ENCODE measurements at regions not wholly inside any gene's neighbourhood (a gene's known extent, or its start where the extent isn't known, plus 50 kb on each side); places are given as distances from the start of the nearest gene placed in this dataset.

DNA sequence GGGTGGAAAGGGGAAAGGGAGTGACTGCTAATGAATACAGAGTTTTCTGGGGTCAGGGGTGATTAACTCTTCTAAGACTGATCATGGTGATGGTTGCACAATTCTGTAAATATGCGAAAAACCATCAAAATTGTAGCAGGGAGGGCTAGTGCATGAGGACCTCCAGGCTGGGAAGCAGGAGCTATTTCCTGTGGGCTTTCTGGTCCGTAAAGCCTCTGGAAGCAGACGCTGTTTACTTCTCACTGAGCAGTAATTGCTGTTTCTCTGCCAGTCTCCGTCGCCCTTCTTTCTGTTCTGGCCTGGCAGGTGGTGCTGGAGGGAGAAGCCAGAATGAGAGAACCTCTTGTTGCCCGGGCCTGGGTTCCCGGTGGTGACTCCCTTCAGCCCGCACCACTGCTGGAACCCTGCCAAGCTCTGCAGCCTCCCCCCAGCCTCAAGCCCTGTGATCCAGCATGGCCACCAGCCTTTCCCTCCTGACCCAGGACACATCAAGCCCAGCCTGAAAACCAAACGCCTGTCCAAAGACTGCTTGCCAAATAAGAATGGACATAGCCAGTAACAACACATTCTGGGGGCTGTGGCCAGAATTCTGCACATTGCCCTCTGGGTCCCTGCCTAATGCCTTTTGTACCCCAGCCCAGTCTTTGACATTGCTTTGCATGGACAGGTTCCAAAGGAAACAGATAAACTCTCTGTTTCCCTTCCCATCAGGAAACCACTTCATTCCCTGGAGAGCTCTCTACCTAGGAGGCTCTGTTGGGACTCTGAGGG, 201.0 kb upstream of the NAV2 start:
- H3K9me3 ChIP-seq = no peaks in the 10 kb centered on the region
- peaks cover 0 to 3% (median 0%) of the 10 kb centered on the region in 3 donors for H3K27me3 ChIP-seq
- no peak overlapping the region for H3K4me3 ChIP-seq
- peak; percentile 71 for DNase-seq
- TF ChIP-seq CTCF (IDR thresholded peaks at IDR 0.05) (no peak), EP300 (IDR thresholded peaks at IDR 0.05) (no peak), POLR2A (IDR thresholded peaks at IDR 0.05) (no peak), POLR2AphosphoS5 (IDR thresholded peaks at IDR 0.05) (no peak)
- intact Hi-C loops (cut with DNase I) = no loop called here
- no peak overlapping the region for H3K27ac ChIP-seq
- no peaks in the 10 kb centered on the region for H3K36me3 ChIP-seq
- WGBS, 2 donors = 52 to 67% methylated on average over 9 of the region's 9 CpGs
- no peaks in the 10 kb centered on the region for H3K4me1 ChIP-seq

DNA sequence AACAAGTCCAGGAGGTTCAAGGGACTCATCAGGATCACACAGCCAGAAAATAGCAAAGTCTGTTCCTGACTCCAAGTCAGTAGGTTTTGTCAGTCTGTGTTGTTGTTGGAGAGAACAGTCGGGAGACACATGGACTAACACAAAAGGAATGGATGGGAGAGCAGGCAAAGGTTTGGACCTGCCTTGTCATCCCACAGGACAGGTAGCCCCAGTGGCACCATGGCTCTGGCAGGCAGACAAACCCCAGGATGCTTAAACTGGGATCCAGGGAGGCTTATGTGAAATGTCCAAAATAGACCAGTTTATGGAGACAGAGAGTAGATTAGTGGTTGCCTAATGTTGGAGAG, 201.6 kb upstream of the NAV2 start:
- H3K27ac ChIP-seq = no peak overlapping the region
- H3K27me3 ChIP-seq = peaks cover 0 to 3% (median 0%) of the 10 kb centered on the region in 3 donors
- no peak overlapping the region for H3K4me3 ChIP-seq
- H3K36me3 ChIP-seq = no peaks in the 10 kb centered on the region
- H3K4me1 ChIP-seq = no peaks in the 10 kb centered on the region
- WGBS, 2 donors = 74 to 79% methylated on average over 1 of the region's 1 CpG
- no peak for DNase-seq
- no peaks in the 10 kb centered on the region for H3K9me3 ChIP-seq
- intact Hi-C loops (cut with DNase I) = no loop called here
- TF ChIP-seq CTCF (IDR thresholded peaks at IDR 0.05) = no peak
- no peak for TF ChIP-seq POLR2A (IDR thresholded peaks at IDR 0.05)
- no peak for TF ChIP-seq EP300 (IDR thresholded peaks at IDR 0.05)
- TF ChIP-seq POLR2AphosphoS5 (IDR thresholded peaks at IDR 0.05) = no peak

DNA sequence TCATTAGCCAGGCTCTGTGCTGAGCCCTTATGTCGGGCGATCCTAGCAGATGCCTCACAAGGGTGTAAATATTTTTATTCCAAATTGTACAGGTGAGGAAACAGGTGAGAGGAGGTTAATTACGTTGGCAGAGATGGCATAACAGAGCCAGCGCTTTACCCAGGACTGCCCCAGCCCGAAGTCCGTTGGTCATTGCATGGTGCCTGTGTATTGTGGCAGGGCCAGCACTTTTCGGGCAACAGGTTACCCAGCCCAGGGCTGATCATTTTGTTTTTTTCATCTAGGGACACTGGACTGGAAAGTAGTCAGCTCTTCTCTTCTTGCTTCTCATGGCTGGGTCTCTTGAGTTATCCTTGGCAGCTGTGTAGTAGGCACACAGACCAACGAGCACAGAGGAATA, 202.2 kb upstream of the NAV2 start:
- H3K36me3 ChIP-seq = no peaks in the 10 kb centered on the region
- no peak overlapping the region for H3K27ac ChIP-seq
- no peaks in the 10 kb centered on the region for H3K4me1 ChIP-seq
- TF ChIP-seq CTCF (IDR thresholded peaks at IDR 0.05) (no peak), POLR2A (IDR thresholded peaks at IDR 0.05) (no peak), POLR2AphosphoS5 (IDR thresholded peaks at IDR 0.05) (no peak), EP300 (IDR thresholded peaks at IDR 0.05) (no peak)
- intact Hi-C loops (cut with DNase I) = no loop called here
- peaks cover 0 to 3% (median 0%) of the 10 kb centered on the region in 3 donors for H3K27me3 ChIP-seq
- no peak overlapping the region for H3K4me3 ChIP-seq
- 41 to 72% methylated on average over 8 of the region's 8 CpGs for WGBS, 2 donors
- no peak for DNase-seq
- no peaks in the 10 kb centered on the region for H3K9me3 ChIP-seq

DNA sequence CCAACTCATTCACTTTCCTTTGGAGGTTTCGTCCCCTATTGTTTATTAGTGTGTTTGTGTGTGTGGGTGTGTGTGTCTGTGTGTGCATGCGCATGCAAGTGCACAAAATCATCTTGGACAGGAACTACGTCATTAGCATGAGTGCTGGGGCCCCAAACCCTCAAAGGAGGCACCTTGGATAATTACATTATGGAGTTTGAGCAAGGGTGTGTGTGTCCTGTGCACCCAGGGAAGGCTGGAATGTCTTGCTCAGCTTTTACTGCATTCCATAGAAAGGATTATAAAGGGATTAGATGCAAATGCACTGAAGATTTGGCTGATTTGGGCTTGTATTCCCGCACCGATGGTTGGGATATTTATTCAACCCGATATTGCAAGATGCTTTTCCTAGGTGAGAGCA, 203.4 kb upstream of the NAV2 start:
- peaks cover 0 to 3% (median 0%) of the 10 kb centered on the region in 3 donors for H3K27me3 ChIP-seq
- TF ChIP-seq EP300 (IDR thresholded peaks at IDR 0.05) = no peak
- no peak for TF ChIP-seq POLR2A (IDR thresholded peaks at IDR 0.05)
- no peak for TF ChIP-seq POLR2AphosphoS5 (IDR thresholded peaks at IDR 0.05)
- intact Hi-C loops (cut with DNase I) = no loop called here
- no peak overlapping the region for H3K4me3 ChIP-seq
- no peaks in the 10 kb centered on the region for H3K9me3 ChIP-seq
- H3K27ac ChIP-seq = no peak overlapping the region
- 63 to 87% methylated on average over 6 of the region's 6 CpGs for WGBS, 2 donors
- no peaks in the 10 kb centered on the region for H3K36me3 ChIP-seq
- no peaks in the 10 kb centered on the region for H3K4me1 ChIP-seq
- no peak for DNase-seq

- no peak for DNase-seq
- WGBS, 2 donors = 69 to 77% methylated on average over 2 of the region's 2 CpGs
- TF ChIP-seq CTCF (IDR thresholded peaks at IDR 0.05) = no peak
- no peak for TF ChIP-seq POLR2AphosphoS5 (IDR thresholded peaks at IDR 0.05)
- no peak for TF ChIP-seq EP300 (IDR thresholded peaks at IDR 0.05)
- no peak for TF ChIP-seq POLR2A (IDR thresholded peaks at IDR 0.05)
- intact Hi-C loops (cut with DNase I) = no loop called here
- H3K27me3 ChIP-seq = peaks cover 0 to 3% (median 0%) of the 10 kb centered on the region in 3 donors
- no peak overlapping the region for H3K27ac ChIP-seq
- no peaks in the 10 kb centered on the region for H3K4me1 ChIP-seq
- no peaks in the 10 kb centered on the region for H3K9me3 ChIP-seq
- H3K4me3 ChIP-seq = no peak overlapping the region
- no peaks in the 10 kb centered on the region for H3K36me3 ChIP-seq
Observed at GRCh38 chr11:19508165-19508564, 204.5 kb upstream of the NAV2 start.
